ENCODE measurements at regions not wholly inside any gene's neighbourhood (a gene's known extent, or its start where the extent isn't known, plus 50 kb on each side); places are given as distances from the start of the nearest gene placed in this dataset.

- DNase-seq, result no peak
Observed at GRCh38 chr7:46750321-46750865, 829.3 kb upstream of the IGFBP3 start.

GRCh38 chr7:46747869-46748576 lies 827.0 kb upstream of the IGFBP3 start:
- no peak for DNase-seq

GRCh38 chr7:46746695-46747687 lies 825.9 kb upstream of the IGFBP3 start:
- DNase-seq, result no peak

GRCh38 chr7:46745707-46746090 lies 824.6 kb upstream of the IGFBP3 start:
- no peak for DNase-seq

GRCh38 chr7:46744957-46745706 lies 824.1 kb upstream of the IGFBP3 start:
- DNase-seq, result no peak

- no peak for DNase-seq
Observed at GRCh38 chr7:46742601-46743000, 821.5 kb upstream of the IGFBP3 start.

GRCh38 chr7:46741938-46742540 lies 821.0 kb upstream of the IGFBP3 start:
- no peak for DNase-seq

- no peak for DNase-seq
Observed at GRCh38 chr7:46741181-46741580, 820.1 kb upstream of the IGFBP3 start.

- DNase-seq, result no peak
Observed at GRCh38 chr7:46739518-46740234, 818.6 kb upstream of the IGFBP3 start.

- DNase-seq, result no peak
Observed at GRCh38 chr7:46738796-46739195, 817.7 kb upstream of the IGFBP3 start.

- no peak for DNase-seq
Observed at GRCh38 chr7:46738165-46738564, 817.1 kb upstream of the IGFBP3 start.

GRCh38 chr7:46725838-46726237 lies 804.8 kb upstream of the IGFBP3 start:
- DNase-seq, result no peak

GRCh38 chr7:46725136-46725535 lies 804.1 kb upstream of the IGFBP3 start:
- no peak for DNase-seq

GRCh38 chr7:46723742-46724141 lies 802.7 kb upstream of the IGFBP3 start:
- no peak for DNase-seq

GRCh38 chr7:46723003-46723402 lies 801.9 kb upstream of the IGFBP3 start:
- no peak for DNase-seq

- no peak for DNase-seq
Observed at GRCh38 chr7:46720761-46721160, 799.7 kb upstream of the IGFBP3 start.

GRCh38 chr7:46719616-46720015 lies 798.5 kb upstream of the IGFBP3 start:
- no peak for DNase-seq

GRCh38 chr7:46716926-46717325 lies 795.9 kb upstream of the IGFBP3 start:
- no peak for DNase-seq

- no peak for DNase-seq
Observed at GRCh38 chr7:46715579-46715978, 794.5 kb upstream of the IGFBP3 start.

- DNase-seq, result no peak
Observed at GRCh38 chr7:46714904-46715303, 793.8 kb upstream of the IGFBP3 start.

- no peak for DNase-seq
Observed at GRCh38 chr7:46713868-46714596, 793.0 kb upstream of the IGFBP3 start.

Measured in NCI-H1694 treated with DMSO at 0.1 percent for 48 hours (cell line).